ENCODE measurements at regions not wholly inside any gene's neighbourhood (a gene's known extent, or its start where the extent isn't known, plus 50 kb on each side); places are given as distances from the start of the nearest gene placed in this dataset.
"Not testable (repeated sequence)": the region's sequence is repeated elsewhere in the genome, so short reads cannot be mapped to it uniquely, and the experiment has no call there.

- not testable (repeated sequence) for DNase-seq
Measured at GRCh38 chr21:9246010-9246409, 1275.4 kb upstream of the TPTE start.

- DNase-seq, result peak; percentile 1
Measured at GRCh38 chr21:9246481-9247289, 1274.7 kb upstream of the TPTE start.

- not testable (repeated sequence) for DNase-seq
Measured at GRCh38 chr21:9247290-9247613, 1274.1 kb upstream of the TPTE start.

- DNase-seq, result not testable (repeated sequence)
Measured at GRCh38 chr21:9247616-9248317, 1273.6 kb upstream of the TPTE start.
